Nephron (organoid): ENCODE measurements at regions not wholly inside any gene's neighbourhood (a gene's known extent, or its start where the extent isn't known, plus 50 kb on each side); places are given as distances from the start of the nearest gene placed in this dataset.

Experiments used
- H3K27ac Mint-ChIP-seq, 3 experiments: 2 replicates each; pipeline ENCODE4 v1.8.0; 2020; ENCODE audit warnings: mixed read lengths in 3 of 3, mild to moderate bottlenecking in 2 of 3, moderate library complexity in 1 of 3
- H3K27me3 Mint-ChIP-seq: 2 replicates; pipeline ENCODE4 v1.8.0; 2021; ENCODE audit warnings: low read depth, mild to moderate bottlenecking, moderate library complexity, mixed read lengths
- H3K36me3 Mint-ChIP-seq: 2 replicates; pipeline ENCODE4 v1.8.0; 2020; ENCODE audit warnings: low read depth, mixed read lengths
- H3K4me1 Mint-ChIP-seq: 2 replicates; pipeline ENCODE4 v1.8.0; 2020; ENCODE audit warnings: mixed read lengths
- H3K4me3 Mint-ChIP-seq, 3 experiments: 2 replicates each; pipeline ENCODE4 v1.8.0; 2020; ENCODE audit warnings: mild to moderate bottlenecking in 3 of 3, mixed read lengths in 3 of 3, moderate library complexity in 2 of 3
- H3K9me3 Mint-ChIP-seq: 2 replicates; pipeline ENCODE4 v1.8.0; 2020; ENCODE audit warnings: mixed read lengths
- CTCF ChIP-seq, 3 experiments: fragments of 200-600 bp; sonication (generic); IDR thresholded peaks; one replicate each; pipeline ENCODE4 v1.5.0; 2021; ENCODE audit warnings: antibody characterized with exemption in 3 of 3; ENCODE audit not compliant: unreplicated experiment in 3 of 3

DNA sequence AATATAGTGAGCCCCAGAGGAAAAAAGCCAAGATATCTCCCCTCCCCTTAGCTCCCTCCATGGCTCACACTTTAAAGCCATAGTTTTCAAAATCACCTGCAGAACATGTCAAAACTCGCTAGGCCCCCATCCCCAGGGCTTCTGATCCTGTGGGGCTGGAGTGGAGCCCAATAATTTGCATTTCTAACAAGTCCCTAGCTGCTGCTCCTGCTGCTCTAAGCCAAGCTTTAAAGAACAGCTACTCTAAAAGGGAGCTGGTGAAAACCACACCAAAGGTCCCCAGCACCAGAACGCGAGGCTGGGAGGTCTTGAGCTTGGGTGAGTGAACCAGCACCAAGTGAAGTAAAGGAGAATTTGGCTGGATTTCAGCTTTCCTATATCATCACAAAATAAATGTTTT is 237.1 kb downstream of the ZNF674 start:
- Mint-ChIP-seq H3K27me3 (peaks cover 4% of the 10 kb centered on the region), H3K4me3 (no peak overlapping the region), H3K9me3 (peaks cover 23% of the 10 kb centered on the region), H3K36me3 (peaks cover 6% of the 10 kb centered on the region), H3K4me1 (peaks cover 17% of the 10 kb centered on the region), H3K27ac (no peak overlapping the region)
- TF ChIP-seq CTCF (IDR thresholded peaks at IDR 0.05; ENCODE audit: unreplicated experiment in 3 of 3), result no peak

DNA sequence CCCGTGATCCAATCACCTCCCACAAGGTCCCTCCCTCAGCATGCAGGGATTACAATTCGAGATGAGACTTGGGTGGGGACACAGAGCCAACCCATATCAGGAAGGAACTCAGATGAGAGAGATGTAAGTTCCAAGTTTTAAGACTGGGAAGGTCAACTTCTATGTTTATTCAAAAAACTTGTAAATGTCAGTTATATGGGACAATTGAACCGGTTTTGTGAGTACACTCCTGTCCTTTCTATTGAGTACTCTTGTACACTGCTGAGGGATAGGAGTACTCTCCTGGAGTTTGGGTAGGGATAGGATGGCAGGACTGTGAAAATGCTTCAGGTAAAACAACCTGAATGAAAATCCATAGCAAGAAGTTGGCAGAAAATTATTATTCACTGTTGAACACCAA is 239.1 kb downstream of the ZNF674 start:
- peaks cover 4% of the 10 kb centered on the region for H3K27me3 Mint-ChIP-seq
- TF ChIP-seq CTCF (IDR thresholded peaks at IDR 0.05; ENCODE audit: unreplicated experiment in 3 of 3), result no peak
- no peak overlapping the region for H3K4me3 Mint-ChIP-seq

DNA sequence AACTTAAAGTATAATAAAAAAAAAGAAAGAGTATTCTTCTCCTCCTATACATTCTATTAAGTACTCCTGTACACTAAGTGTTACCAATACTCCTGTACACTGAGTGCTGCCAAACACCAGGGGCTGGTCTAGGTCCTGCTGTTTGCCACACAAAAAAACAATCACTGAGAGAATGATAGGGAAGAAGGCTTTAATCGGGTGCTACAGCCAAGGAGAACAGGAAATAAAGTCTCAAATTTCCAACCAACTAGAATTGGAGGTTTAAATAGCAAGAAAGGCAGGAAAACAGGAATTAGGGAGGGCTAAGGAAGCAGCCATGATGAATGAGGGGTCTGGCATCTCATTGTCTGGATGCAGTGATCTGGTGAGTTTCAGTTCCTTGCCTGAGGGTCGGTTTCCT is 239.8 kb downstream of the ZNF674 start:
- Mint-ChIP-seq H3K9me3 (peaks cover 23% of the 10 kb centered on the region), H3K4me1 (no peaks in the 10 kb centered on the region), H3K27me3 (peaks cover 4% of the 10 kb centered on the region), H3K4me3 (no peak overlapping the region), H3K36me3 (peaks cover 6% of the 10 kb centered on the region), H3K27ac (no peak overlapping the region)
- TF ChIP-seq CTCF (IDR thresholded peaks at IDR 0.05; ENCODE audit: unreplicated experiment in 3 of 3), result no peak

More for the DNA sequence above, 239.1 kb downstream of the ZNF674 start:
- H3K9me3 Mint-ChIP-seq, result peaks cover 23% of the 10 kb centered on the region
- H3K36me3 Mint-ChIP-seq, result peaks cover 6% of the 10 kb centered on the region
- no peak overlapping the region for H3K27ac Mint-ChIP-seq
- peaks cover 4% of the 10 kb centered on the region for H3K4me1 Mint-ChIP-seq

- no peak for TF ChIP-seq CTCF (IDR thresholded peaks at IDR 0.05; ENCODE audit: unreplicated experiment in 3 of 3)
- Mint-ChIP-seq H3K4me3 (no peak overlapping the region), H3K27ac (no peak overlapping the region), H3K9me3 (peaks cover 21% of the 10 kb centered on the region), H3K27me3 (no peaks in the 10 kb centered on the region), H3K36me3 (peaks cover 6% of the 10 kb centered on the region), H3K4me1 (no peaks in the 10 kb centered on the region)
Observed at GRCh38 chrX:46301903-46302302, 243.3 kb downstream of the ZNF674 start.

- H3K27ac Mint-ChIP-seq, result no peak overlapping the region
- no peak for TF ChIP-seq CTCF (IDR thresholded peaks at IDR 0.05; ENCODE audit: unreplicated experiment in 3 of 3)
- H3K36me3 Mint-ChIP-seq, result no peaks in the 10 kb centered on the region
- no peaks in the 10 kb centered on the region for H3K9me3 Mint-ChIP-seq
- no peaks in the 10 kb centered on the region for H3K4me1 Mint-ChIP-seq
- no peak overlapping the region for H3K4me3 Mint-ChIP-seq
- H3K27me3 Mint-ChIP-seq, result no peaks in the 10 kb centered on the region
Observed at GRCh38 chrX:46298821-46299220, 246.4 kb downstream of the ZNF674 start.

DNA sequence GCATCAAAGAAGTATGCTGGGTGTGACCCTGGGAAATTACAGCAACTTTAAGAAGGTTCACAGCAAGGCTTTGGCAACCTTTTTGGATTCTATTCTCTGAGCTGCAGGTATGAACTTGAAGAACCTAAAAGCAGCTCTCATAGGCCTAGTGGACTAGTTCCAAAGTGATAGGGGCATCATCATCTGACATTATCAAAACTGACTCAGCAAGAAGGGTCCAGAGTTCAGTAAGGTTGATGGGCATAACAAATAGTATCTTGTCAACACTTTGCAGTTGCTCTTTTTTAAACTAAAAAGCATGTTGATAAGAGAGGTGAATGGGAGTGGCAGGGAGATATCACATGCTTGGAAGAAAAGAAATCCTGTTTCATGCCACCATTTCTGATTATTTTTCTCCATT is 249.3 kb downstream of the ZNF674 start:
- Mint-ChIP-seq H3K27me3 (no peaks in the 10 kb centered on the region), H3K4me3 (no peak overlapping the region), H3K4me1 (no peaks in the 10 kb centered on the region), H3K36me3 (no peaks in the 10 kb centered on the region), H3K27ac (no peak overlapping the region), H3K9me3 (peaks cover 3% of the 10 kb centered on the region)
- TF ChIP-seq CTCF (IDR thresholded peaks at IDR 0.05; ENCODE audit: unreplicated experiment in 3 of 3), result no peak
